Inferior parietal cortex (tissue), 1 donor: ENCODE measurements at regions not wholly inside any gene's neighbourhood (a gene's known extent, or its start where the extent isn't known, plus 50 kb on each side); places are given as distances from the start of the nearest gene placed in this dataset.

Experiments
- DNase-seq: peaks from one replicate; pipeline ENCODE4 v3.0.0-alpha.2; 2016; ENCODE audit errors: extremely low spot score

DNA sequence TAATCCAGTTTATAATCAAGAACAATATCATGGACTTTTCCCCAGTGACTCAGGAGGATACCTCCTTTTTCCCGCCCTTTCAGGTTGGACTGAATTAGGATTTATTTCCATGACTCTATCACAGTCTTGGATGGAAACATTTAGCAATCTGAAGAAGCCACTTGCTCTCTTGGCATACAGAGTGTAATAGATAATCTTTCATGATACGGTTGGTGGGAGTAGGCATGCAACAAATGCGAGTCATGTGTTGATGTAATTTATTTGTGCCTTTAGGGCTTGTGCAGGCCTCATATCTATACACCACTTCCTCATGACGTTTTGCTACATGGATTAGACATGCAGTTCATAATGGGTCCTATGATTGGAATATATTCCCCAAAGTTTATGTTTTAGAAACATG is 54.2 kb upstream of the MCTP2 start:
- no peak for DNase-seq

- DNase-seq = no peak
These were observed 55.9 kb upstream of the MCTP2 start for GRCh38 chr15:94175420-94175819.

- no peak for DNase-seq
These were observed 57.0 kb upstream of the MCTP2 start for GRCh38 chr15:94174399-94174802.

DNA sequence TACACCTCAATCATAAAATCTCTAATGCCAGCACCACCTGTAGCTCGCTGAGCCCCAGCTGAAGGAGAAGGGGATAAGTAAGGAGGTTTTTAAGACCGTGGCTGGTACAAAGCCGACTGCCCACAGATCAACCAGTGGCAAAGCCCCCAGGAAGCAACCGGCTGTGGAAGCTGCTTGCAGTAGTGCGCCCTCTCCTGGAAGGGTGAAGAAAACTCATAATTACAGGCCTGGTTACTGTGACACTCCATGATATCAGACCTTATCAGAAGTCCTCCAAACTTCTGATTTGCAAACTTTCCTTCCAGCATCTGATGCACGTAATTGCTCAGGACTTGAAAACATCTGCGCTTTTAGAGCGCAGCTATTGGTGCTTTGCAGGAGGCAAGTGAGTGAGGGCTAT is 63.1 kb upstream of the MCTP2 start:
- DNase-seq = no peak

GRCh38 chr15:94164971-94165370 is 66.4 kb upstream of the MCTP2 start:
- DNase-seq = no peak

GRCh38 chr15:94164202-94164807 is 67.1 kb upstream of the MCTP2 start:
- peak; percentile 70 for DNase-seq

- no peak for DNase-seq
These were observed 68.4 kb upstream of the MCTP2 start for GRCh38 chr15:94162939-94163338.

DNA sequence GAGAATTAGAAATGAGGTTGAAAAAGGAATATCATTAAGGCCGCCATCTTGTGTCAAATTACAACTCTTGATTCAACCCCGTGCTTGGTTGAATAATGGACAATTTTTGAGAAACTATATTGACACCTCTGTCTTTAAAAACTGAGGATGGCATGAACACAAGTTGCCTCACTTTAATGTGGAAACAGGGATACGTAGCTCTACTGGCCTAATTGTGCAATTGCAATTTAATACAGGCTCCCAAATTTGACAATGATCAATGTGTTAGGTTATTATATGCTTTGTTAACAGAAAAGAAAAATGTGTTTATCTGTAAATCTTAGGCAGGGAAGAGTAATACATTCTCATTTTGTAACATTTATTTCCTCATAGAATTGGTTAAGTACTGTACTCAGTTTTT is 77.1 kb upstream of the MCTP2 start:
- DNase-seq = no peak

DNA sequence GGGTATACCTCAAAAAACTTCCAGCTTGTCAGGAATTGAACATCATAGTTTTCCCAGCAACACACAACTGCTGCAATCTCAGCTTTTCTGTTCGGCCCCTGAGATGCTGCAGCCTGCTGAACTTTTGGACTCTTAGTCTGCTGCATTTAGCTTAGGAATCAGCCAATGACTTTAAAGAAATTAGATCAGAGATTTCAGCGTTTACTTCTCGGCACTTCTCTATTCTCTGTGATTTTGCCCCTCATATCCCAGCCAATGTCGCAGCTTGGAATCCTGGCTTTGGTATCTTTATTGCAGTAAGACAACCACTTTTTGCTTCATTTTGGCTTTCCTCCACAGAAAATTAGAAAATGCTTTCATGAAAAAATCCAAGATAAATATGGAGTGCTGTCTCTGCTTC is 86.3 kb upstream of the MCTP2 start:
- DNase-seq = no peak

DNA sequence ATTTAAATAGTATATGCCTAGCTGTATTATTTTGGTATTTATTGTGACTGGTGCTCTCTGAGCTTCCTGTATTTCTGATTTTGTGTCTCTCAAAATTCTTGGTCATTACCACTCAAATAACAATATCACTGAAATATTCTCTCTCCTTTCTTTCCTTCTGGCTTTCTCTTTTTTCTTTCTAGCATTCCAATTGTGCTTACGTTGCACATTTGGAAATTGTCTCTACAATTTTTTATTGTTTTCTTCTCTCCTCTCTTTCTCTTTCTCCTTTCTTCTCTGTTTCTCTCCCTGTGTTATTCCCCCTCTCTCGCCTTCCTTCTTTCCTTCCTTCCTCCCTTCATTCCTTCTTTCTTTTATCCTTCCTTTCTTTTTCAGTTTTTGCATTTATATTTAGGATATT is 89.6 kb upstream of the MCTP2 start:
- no peak for DNase-seq

DNA sequence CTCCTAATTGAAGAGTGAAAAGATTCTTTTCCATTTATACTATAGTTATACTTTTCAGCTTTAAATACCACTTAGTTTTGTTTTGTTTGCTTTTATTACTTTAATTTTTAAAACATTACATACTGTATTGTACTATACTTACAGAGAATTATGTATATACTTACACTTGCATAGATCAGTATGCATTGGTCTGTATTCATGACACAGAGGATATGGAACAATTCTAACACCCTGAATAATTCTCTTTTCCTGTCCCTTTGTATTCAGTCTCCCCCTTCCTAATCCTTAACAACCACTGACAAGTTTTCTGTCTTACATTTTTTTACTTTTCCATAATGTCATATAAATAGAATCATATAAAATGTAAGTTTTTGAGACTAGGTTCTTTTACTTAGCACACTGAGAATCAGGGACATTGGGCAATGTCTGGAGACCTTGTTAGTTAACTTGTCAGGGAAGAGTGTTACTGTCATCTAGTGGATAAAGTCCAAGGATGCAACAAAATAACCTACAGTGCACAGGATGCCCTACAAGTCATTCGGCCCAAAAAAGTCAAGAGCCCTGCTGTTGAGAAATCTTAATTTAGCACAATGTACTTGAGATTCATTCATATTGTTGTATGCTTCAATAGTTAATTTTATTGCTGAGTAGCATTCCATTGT is 95.7 kb upstream of the MCTP2 start:
- DNase-seq = no peak

- DNase-seq = no peak
These were observed 99.5 kb upstream of the MCTP2 start for GRCh38 chr15:94131875-94132274.

GRCh38 chr15:94130504-94130903 is 100.9 kb upstream of the MCTP2 start:
- DNase-seq = no peak

GRCh38 chr15:94127006-94127405 is 104.4 kb upstream of the MCTP2 start:
- no peak for DNase-seq

- no peak for DNase-seq
These were observed 105.7 kb upstream of the MCTP2 start for GRCh38 chr15:94125698-94126097.

DNA sequence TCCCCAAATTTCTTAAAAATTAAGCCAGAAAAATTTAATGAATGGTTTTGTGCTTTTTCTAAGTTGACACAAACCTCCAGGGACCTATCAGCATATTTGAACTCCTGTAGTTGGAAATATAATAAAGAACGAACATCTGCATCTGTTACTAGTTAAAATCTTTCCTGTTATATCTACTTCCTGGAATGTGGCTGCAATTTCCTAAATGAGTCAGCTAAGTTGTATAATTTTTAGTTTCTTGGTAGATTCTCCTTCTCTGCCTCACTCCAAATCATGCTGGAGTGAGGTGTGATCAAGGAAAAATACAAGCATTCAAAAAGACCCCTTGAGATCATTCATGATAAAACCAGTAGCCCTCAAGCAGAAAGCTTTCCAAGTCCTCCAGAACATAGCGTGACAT is 106.2 kb upstream of the MCTP2 start:
- no peak for DNase-seq

DNA sequence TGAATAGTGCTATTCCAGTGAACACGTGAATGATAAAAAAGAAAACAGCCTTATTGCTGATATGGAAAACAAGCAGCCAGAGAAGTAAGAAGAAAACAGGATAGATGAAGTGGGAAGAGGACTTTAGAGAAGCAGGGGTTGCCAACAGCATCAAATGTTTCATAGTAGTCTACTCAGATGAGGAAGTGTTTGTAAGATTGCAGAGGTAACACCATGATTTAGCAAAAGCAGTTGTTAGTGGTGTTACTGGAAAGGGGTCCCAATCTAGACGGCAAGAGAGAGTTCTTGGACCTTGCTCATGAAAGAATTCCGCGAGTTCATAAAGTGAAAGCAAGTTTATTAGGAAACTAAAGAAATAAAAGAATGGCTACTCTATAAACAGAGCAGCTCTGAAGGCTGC is 108.8 kb upstream of the MCTP2 start:
- no peak for DNase-seq

DNA sequence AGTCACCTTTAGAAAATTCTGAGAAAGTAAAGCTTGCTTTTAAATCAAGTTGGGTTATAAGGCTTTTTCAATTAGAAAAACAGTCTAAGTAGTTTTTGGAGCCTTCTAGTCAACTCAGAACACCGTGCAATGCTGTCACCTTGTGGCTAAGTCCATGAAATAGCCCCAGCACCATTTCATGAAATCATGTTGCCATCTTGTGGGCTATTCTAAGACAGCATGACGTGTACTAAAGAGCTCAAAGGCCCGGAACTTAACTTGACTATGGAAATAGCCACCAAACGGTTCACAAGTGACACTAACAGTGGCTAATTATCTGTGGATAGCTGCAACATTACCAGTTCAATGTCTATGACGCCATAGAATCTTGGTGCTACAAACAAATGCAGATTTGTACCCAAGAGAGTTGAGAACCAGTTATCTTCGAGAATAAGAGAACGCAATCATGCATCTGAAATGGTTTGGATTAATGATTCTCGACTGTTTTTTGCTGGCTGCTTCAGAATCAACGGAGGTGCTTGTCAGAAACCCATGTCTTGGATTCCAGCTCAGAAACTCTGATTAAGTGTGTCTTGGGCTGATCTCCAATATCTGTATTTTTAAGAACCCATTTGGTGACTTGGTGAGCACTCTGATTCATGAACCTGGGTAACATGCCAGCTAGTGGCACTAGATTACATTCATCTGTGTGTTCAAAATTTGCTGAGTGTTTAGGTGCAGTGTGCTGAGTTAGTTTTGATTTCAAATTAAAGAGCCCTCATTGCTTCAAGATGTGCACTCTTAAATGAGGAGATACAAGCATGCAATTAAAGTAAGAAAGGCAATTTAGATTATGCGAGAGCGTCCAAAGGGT is 111.2 kb upstream of the MCTP2 start:
- peak; percentile 94 for DNase-seq

- no peak for DNase-seq
These were observed 112.0 kb upstream of the MCTP2 start for GRCh38 chr15:94119298-94119811.

DNA sequence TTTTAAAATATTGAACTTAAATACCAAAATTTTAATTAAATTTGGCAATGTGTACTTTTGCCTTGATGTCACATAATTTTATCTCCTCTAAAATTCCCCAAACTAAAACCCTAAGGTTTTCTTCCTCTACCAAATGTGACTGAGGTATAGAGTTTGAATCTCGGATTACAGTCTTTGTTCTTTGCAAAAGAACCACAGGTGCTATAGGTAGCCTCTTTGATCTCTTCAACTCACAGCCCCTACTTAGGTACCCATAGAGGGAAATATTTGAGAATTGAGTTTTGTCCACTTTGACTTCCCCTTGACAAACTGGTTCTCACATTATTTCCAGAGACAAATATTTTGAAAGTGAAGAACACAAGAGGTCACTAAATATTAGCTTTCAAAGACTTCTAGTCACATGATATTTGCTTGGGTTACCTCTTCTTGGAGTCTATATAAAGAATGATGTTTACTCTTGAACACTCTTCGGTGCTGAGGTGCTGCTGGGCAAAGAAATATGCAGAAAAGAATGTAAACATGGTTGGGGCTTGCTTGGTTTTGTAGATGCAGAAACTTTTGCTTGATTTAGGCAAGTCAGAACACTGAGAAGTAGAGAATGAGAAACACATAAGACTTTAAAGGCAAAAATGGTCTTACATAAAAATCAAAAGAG is 120.8 kb upstream of the MCTP2 start:
- no peak for DNase-seq

DNA sequence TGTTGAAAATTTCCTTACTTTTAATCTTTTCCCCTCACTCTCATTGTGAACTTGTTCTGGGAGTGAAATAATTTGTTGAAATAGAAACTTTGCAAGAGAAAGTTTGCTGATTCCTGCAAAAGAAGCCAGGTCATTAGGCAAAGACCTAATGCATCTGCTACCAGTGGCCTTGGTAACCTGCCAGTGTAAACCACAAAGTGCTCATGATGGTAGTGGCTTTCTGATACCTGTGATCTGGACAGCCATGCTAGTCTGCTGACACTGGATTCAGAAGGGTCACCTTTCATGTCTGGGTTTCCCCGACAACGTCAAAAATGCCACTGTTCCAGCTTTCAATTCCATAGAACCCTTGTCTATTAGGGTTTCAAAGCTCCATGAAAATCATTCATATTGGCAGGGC is 123.7 kb upstream of the MCTP2 start:
- no peak for DNase-seq

DNA sequence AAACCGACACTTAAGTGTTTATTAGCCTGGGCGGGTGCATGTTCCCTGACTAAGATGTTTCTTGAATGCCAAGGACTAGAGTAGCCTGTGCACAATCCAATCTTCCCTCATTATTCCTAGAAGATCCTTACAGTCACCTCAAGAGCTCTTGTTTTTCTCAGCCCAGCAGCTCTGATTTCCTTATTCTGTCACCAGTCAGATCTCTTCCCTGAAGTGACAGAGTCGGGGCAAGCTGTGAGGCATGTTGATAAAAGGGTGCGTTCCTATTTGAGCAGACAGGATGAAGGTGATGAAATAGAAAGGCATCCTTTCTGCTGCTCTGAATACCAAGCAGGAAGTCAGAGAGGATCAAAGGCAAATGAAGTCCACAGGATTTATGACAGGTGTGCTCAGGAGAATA is 125.6 kb upstream of the MCTP2 start:
- no peak for DNase-seq
